ENCODE measurements at regions not wholly inside any gene's neighbourhood (a gene's known extent, or its start where the extent isn't known, plus 50 kb on each side); places are given as distances from the start of the nearest gene placed in this dataset.

DNA sequence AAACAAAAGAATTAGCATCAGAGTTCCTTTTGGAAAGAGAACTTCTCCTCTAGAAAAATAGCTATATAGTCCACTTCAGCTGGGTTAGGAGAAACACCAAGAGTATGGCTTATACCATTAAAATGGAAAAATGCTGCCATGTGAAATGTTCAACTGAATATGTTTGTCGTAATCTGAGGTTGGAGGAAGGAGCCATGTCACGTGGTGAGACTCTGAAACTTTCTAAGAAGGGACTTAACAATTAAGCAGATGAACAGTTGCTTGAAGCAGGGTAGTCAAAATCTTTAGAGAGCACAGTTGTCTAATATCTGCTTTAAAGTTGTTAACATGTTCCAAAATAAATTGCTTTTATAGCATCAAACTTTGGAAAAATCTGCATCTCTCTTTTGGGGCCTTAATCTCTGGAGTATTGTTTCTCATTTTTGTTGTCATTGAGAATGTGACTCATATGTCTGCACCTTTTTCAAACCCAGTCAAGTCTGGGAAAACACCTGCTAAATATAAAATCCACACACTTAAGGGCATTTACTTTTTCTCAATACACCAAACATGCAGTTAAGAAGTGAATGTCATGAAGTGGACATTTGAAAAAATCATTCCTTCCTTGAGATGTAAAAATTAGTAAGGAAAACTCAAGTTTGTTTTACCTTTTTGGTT, 168.8 kb upstream of the PDE5A start:
- peaks cover 0 to 2% of the 10 kb centered on the region in 2 experiments for H3K27me3 ChIP-seq (ENCODE audit: control insufficient read depth in 2 of 2, insufficient read depth in 2 of 2, low read length in 2 of 2)
- H3K27ac ChIP-seq (ENCODE audit: insufficient read depth, low read depth, low read length): no peak overlapping the region
- no peaks in the 10 kb centered on the region for H3K36me3 ChIP-seq (ENCODE audit: control insufficient read depth in 2 of 2, extremely low read depth in 1 of 2, insufficient read depth in 2 of 2, low read length in 2 of 2)
- no peak for DNase-seq (ENCODE audit: low read depth, low spot score)
- no TSS peak for BruUV-seq (replicated peaks)
- no peaks in the 10 kb centered on the region for H4K20me1 ChIP-seq (replicated peaks; ENCODE audit: control insufficient read depth, extremely low read depth, insufficient read depth, low read length)
- H2AFZ ChIP-seq (ENCODE audit: low read depth, low read length): no peak overlapping the region
- no peak overlapping the region for H3K4me2 ChIP-seq (ENCODE audit: insufficient read depth, low read length)
- dilution Hi-C loops (cut with MboI; ENCODE audit: extremely low pct_ligation_motif_present, low sequenced_read_pairs) (no loop called here), intact Hi-C loops (cut with micrococcal nuclease) (no loop called here)
- FAIRE-seq: no peak
- H3K4me1 ChIP-seq (ENCODE audit: control insufficient read depth, extremely low read depth, insufficient read depth, low read length): no peaks in the 10 kb centered on the region
- ChIA-PET POLR2A (no interaction called here), CTCF (no interaction called here)
- no peaks in the 10 kb centered on the region for H3K9me1 ChIP-seq (replicated peaks; ENCODE audit: control insufficient read depth, extremely low read depth, insufficient read depth, low read length)
- no peak overlapping the region for H3K9ac ChIP-seq (replicated peaks; ENCODE audit: extremely low read depth, insufficient read depth, low read length)
- H3K9me3 ChIP-seq (replicated peaks; ENCODE audit: control insufficient read depth, insufficient read depth, low read length): no peaks in the 10 kb centered on the region
- no peak for TF ChIP-seq MYC (IDR thresholded peaks at IDR 0.05; ENCODE audit: low read depth, low read length)
- no peak for TF ChIP-seq POLR2A (IDR thresholded peaks at IDR 0.05; ENCODE audit: low read depth, low read length)
- TF ChIP-seq JUN (IDR thresholded peaks at IDR 0.05; ENCODE audit: borderline replicate concordance, insufficient read depth, insufficient read length, low read depth): no peak
- no peak for TF ChIP-seq POLR2AphosphoS5 (IDR thresholded peaks at IDR 0.05; ENCODE audit: insufficient read depth, low read depth, low read length)
- TF ChIP-seq GATA2 (IDR thresholded peaks at IDR 0.05; ENCODE audit: insufficient read depth, insufficient read length, low read depth, low read length): no peak
- no peak overlapping the region for H3K4me3 ChIP-seq (replicated peaks in 1 of 3; ENCODE audit: insufficient read depth in 1 of 3, low read depth in 1 of 3, low read length in 3 of 3)
- H3K79me2 ChIP-seq (ENCODE audit: control insufficient read depth, insufficient read depth, low read length): no peaks in the 10 kb centered on the region

DNA sequence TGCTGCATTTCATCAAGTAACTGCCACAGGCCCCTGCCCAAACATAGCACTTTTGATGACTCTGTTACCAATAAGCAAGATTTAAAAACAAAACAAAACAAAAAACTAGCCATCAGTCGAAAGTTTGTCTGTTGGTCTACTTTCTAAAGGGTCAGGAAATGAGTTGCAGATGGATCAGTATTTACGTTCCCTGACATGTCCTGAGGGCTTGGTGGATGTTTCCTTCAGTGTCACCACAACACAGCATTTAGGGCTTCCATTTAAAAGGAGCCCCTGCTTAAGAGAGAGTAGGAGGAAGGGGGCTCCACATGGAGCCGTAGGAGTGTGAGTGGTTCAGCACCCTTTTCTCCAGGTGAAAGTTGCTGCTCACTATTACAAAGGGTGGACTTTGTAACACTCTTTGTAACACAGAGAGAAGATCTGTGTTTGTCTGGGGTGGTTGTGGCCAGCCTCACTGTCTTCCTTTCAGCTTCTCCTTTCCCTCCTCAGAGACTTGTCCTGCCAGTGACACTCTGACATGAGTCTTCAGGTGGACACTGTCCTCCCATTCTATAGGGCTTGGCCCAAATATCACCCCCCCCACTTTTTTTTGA, 167.5 kb upstream of the PDE5A start:
- H3K4me2 ChIP-seq (ENCODE audit: insufficient read depth, low read length): no peak overlapping the region
- no TSS peak for BruUV-seq (replicated peaks)
- no peaks in the 10 kb centered on the region for H4K20me1 ChIP-seq (replicated peaks; ENCODE audit: control insufficient read depth, extremely low read depth, insufficient read depth, low read length)
- H3K79me2 ChIP-seq (ENCODE audit: control insufficient read depth, insufficient read depth, low read length): no peaks in the 10 kb centered on the region
- no peaks in the 10 kb centered on the region for H3K36me3 ChIP-seq (ENCODE audit: control insufficient read depth in 2 of 2, extremely low read depth in 1 of 2, insufficient read depth in 2 of 2, low read length in 2 of 2)
- no peaks in the 10 kb centered on the region for H3K4me1 ChIP-seq (ENCODE audit: control insufficient read depth, extremely low read depth, insufficient read depth, low read length)
- dilution Hi-C loops (cut with MboI; ENCODE audit: extremely low pct_ligation_motif_present, low sequenced_read_pairs) (no loop called here), intact Hi-C loops (cut with micrococcal nuclease) (no loop called here)
- no peak overlapping the region for H3K4me3 ChIP-seq (replicated peaks in 1 of 3; ENCODE audit: insufficient read depth in 1 of 3, low read depth in 1 of 3, low read length in 3 of 3)
- no peak overlapping the region for H3K9ac ChIP-seq (replicated peaks; ENCODE audit: extremely low read depth, insufficient read depth, low read length)
- ChIA-PET POLR2A (no interaction called here), CTCF (no interaction called here)
- H2AFZ ChIP-seq (ENCODE audit: low read depth, low read length): no peak overlapping the region
- no peak overlapping the region for H3K27ac ChIP-seq (ENCODE audit: insufficient read depth, low read depth, low read length)
- DNase-seq (ENCODE audit: low read depth, low spot score) (no peak), FAIRE-seq (no peak)
- H3K9me3 ChIP-seq (replicated peaks; ENCODE audit: control insufficient read depth, insufficient read depth, low read length): no peaks in the 10 kb centered on the region
- TF ChIP-seq JUN (IDR thresholded peaks at IDR 0.05; ENCODE audit: borderline replicate concordance, insufficient read depth, insufficient read length, low read depth) (no peak), EZH2 (IDR thresholded peaks at IDR 0.05; ENCODE audit: borderline replicate concordance, low read depth, low read length, severe bottlenecking) (no peak), FOS (IDR thresholded peaks at IDR 0.05; ENCODE audit: borderline replicate concordance, insufficient read depth, low read length) (no peak), POLR2AphosphoS5 (IDR thresholded peaks at IDR 0.05; ENCODE audit: insufficient read depth, low read depth, low read length) (no peak), GATA2 (IDR thresholded peaks at IDR 0.05; ENCODE audit: insufficient read depth, insufficient read length, low read depth, low read length) (no peak), MYC (IDR thresholded peaks at IDR 0.05; ENCODE audit: low read depth, low read length) (no peak), POLR2A (IDR thresholded peaks at IDR 0.05; ENCODE audit: low read depth, low read length) (no peak)
- TF ChIP-seq, protein P1, sequence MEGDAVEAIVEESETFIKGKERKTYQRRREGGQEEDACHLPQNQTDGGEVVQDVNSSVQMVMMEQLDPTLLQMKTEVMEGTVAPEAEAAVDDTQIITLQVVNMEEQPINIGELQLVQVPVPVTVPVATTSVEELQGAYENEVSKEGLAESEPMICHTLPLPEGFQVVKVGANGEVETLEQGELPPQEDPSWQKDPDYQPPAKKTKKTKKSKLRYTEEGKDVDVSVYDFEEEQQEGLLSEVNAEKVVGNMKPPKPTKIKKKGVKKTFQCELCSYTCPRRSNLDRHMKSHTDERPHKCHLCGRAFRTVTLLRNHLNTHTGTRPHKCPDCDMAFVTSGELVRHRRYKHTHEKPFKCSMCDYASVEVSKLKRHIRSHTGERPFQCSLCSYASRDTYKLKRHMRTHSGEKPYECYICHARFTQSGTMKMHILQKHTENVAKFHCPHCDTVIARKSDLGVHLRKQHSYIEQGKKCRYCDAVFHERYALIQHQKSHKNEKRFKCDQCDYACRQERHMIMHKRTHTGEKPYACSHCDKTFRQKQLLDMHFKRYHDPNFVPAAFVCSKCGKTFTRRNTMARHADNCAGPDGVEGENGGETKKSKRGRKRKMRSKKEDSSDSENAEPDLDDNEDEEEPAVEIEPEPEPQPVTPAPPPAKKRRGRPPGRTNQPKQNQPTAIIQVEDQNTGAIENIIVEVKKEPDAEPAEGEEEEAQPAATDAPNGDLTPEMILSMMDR (IDR thresholded peaks at IDR 0.05; ENCODE audit: extremely low read depth in 1 of 2, insufficient read depth in 1 of 2, low read depth in 1 of 2, low read length in 2 of 2): no peak
- TF ChIP-seq, protein P2, sequence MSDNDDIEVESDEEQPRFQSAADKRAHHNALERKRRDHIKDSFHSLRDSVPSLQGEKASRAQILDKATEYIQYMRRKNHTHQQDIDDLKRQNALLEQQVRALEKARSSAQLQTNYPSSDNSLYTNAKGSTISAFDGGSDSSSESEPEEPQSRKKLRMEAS (IDR thresholded peaks at IDR 0.05; ENCODE audit: insufficient read depth, insufficient read length): no peak
- H3K27me3 ChIP-seq (ENCODE audit: control insufficient read depth in 2 of 2, insufficient read depth in 2 of 2, low read length in 2 of 2): peaks cover 0 to 2% of the 10 kb centered on the region in 2 experiments
- H3K9me1 ChIP-seq (replicated peaks; ENCODE audit: control insufficient read depth, extremely low read depth, insufficient read depth, low read length): no peaks in the 10 kb centered on the region
